GM12878 (cell line): ENCODE measurements at regions not wholly inside any gene's neighbourhood (a gene's known extent, or its start where the extent isn't known, plus 50 kb on each side); places are given as distances from the start of the nearest gene placed in this dataset.

Source experiments
- ATAC-seq: fragments of 200-7000 bp; cut with Tn5 transposase; 3 replicates; pipeline ENCODE4 v1.9.1; 2020; ENCODE audit warnings: mild to moderate bottlenecking, moderate library complexity
- BruUV-seq: library from RNA; stranded (reverse); fragments of 400-500 nt; replicated peaks from 2 replicates; lab custom pipeline; 2021; lab: Mats Ljungman, UMichigan
- CTCF ChIA-PET: fragments of 300-600 bp; sonication (Branson Sonifier 250); formaldehyde crosslinking; extraction: SDS; loops from one replicate; lab custom pipeline; 2021; ENCODE audit warnings: inconsistent platforms; lab: Yijun Ruan, JAX
- POLR2A ChIA-PET: fragments of 350-600 bp; formaldehyde crosslinking; extraction: SDS; loops from one replicate; lab custom pipeline; 2021; ENCODE audit warnings: inconsistent platforms; lab: Charles Lee
- RAD21 ChIA-PET: fragments of 300-600 bp; sonication (Branson Sonifier 250); formaldehyde crosslinking; loops from one replicate; lab custom pipeline; 2023; ENCODE audit warnings: antibody characterized with exemption; ENCODE audit not compliant: unreplicated experiment; lab: Charles Lee
- SMC1A ChIA-PET: fragments of 300-600 bp; sonication (Branson Sonifier 250); formaldehyde crosslinking; loops from one replicate; lab custom pipeline; 2023; ENCODE audit not compliant: unreplicated experiment, uncharacterized antibody; lab: Charles Lee
- DNase-seq: peaks from one replicate; pipeline ENCODE4 v3.0.0-alpha.2; 2011; ENCODE audit warnings: low read depth, low spot score
- FAIRE-seq: peaks from 3 replicates; lab custom pipeline; 2011; peaks lifted over from hg19 to GRCh38; lab: Jason Lieb, UNC
- H2AFZ ChIP-seq: 2 replicates; pipeline ENCODE4 v1.6.0; 2011; ENCODE audit warnings: low read depth, low read length, control low read depth; ENCODE audit not compliant: control insufficient read depth
- H3K27ac ChIP-seq: 2 replicates; pipeline ENCODE4 v1.5.1; 2011; ENCODE audit warnings: control low read depth; ENCODE audit not compliant: control insufficient read depth, insufficient read depth
- H3K27me3 ChIP-seq, 2 experiments: replicated peaks in 1 of 2; 2 replicates each; pipeline versions ENCODE4 v1.6.0 to v1.6.1; 2011; ENCODE audit warnings: low read length in 1 of 2; ENCODE audit not compliant: control insufficient read depth in 2 of 2, insufficient read depth in 2 of 2
- H3K36me3 ChIP-seq, 2 experiments: 2 replicates each; pipeline ENCODE4 v1.5.1; 2011; ENCODE audit warnings: low read length in 1 of 2; ENCODE audit not compliant: control insufficient read depth in 2 of 2, insufficient read depth in 2 of 2
- H3K4me1 ChIP-seq: 2 replicates; pipeline ENCODE4 v1.6.1; 2011; ENCODE audit warnings: mild to moderate bottlenecking, low read length, moderate library complexity, mixed read lengths; ENCODE audit not compliant: control insufficient read depth, insufficient read depth
- H3K4me2 ChIP-seq: 2 replicates; pipeline ENCODE4 v1.6.0; 2011; ENCODE audit warnings: control low read depth; ENCODE audit not compliant: control insufficient read depth, insufficient read depth
- H3K4me3 ChIP-seq: fragments of 200-600 bp; sonication (generic); 2 replicates; pipeline ENCODE4 v1.5.1; 2016
- H3K79me2 ChIP-seq: 2 replicates; pipeline ENCODE4 v1.6.0; 2011; ENCODE audit warnings: low read length; ENCODE audit not compliant: control insufficient read depth, insufficient read depth
- H3K9ac ChIP-seq: 2 replicates; pipeline ENCODE4 v1.8.0; 2011; ENCODE audit warnings: low read length, control low read depth, mixed read lengths; ENCODE audit not compliant: control insufficient read depth, insufficient read depth
- H3K9me3 ChIP-seq: replicated peaks from 3 replicates; pipeline ENCODE4 v1.5.1; 2011; ENCODE audit warnings: mild to moderate bottlenecking, low read length; ENCODE audit not compliant: control insufficient read depth, insufficient read depth
- H4K20me1 ChIP-seq: 2 replicates; pipeline ENCODE4 v1.6.0; 2011; ENCODE audit not compliant: control insufficient read depth, insufficient read depth
- CHD2 ChIP-seq: IDR thresholded peaks from 2 replicates; pipeline ENCODE4 v1.6.1; 2011; ENCODE audit warnings: low read depth, low read length, improper control_type of control experiment, borderline replicate concordance
- E2F8 ChIP-seq: fragments of 450-650 bp; IDR thresholded peaks from 2 replicates; pipeline ENCODE4 v1.6.1; 2018; ENCODE audit warnings: mild to moderate bottlenecking, low read depth, moderate library complexity; ENCODE audit not compliant: partially characterized antibody
- GATAD2B ChIP-seq: fragments of 450-650 bp; conservative IDR thresholded peaks from 2 replicates; pipeline ENCODE4 v1.6.1; 2017; ENCODE audit warnings: low read depth, mild to moderate bottlenecking, moderate library complexity
- HSF1 ChIP-seq: fragments of 150-350 bp; IDR thresholded peaks from 2 replicates; pipeline ENCODE4 v1.6.1; 2014; ENCODE audit warnings: mild to moderate bottlenecking, low read depth, low read length
- IRF5 ChIP-seq: fragments of 450-650 bp; IDR thresholded peaks from 2 replicates; pipeline ENCODE4 v1.6.1; 2017; ENCODE audit warnings: borderline replicate concordance
- MXI1 ChIP-seq: fragments of 150-350 bp; IDR thresholded peaks from 2 replicates; pipeline ENCODE4 v1.6.1; 2011; ENCODE audit warnings: low read depth, mild to moderate bottlenecking, inconsistent platforms, low read length, improper control_type of control experiment
- RFX5 ChIP-seq: IDR thresholded peaks from 2 replicates; pipeline ENCODE4 v1.6.1; 2011; ENCODE audit warnings: low read depth, low read length, improper control_type of control experiment
- SMARCA5 ChIP-seq: fragments of 450-650 bp; IDR thresholded peaks from 2 replicates; pipeline ENCODE4 v1.6.1; 2017; ENCODE audit warnings: mild to moderate bottlenecking
- TARDBP ChIP-seq: IDR thresholded peaks from 2 replicates; pipeline ENCODE4 v1.6.1; 2016; ENCODE audit warnings: borderline replicate concordance
- TBL1XR1 ChIP-seq: IDR thresholded peaks from 2 replicates; pipeline ENCODE4 v1.6.1; 2012; ENCODE audit warnings: low read depth, low read length, improper control_type of control experiment
- ZSCAN29 ChIP-seq: fragments of 450-650 bp; IDR thresholded peaks from 2 replicates; pipeline ENCODE4 v1.6.1; 2017; ENCODE audit warnings: mild to moderate bottlenecking, moderate library complexity
- WGBS: methylation state at CpG from one replicate; pipeline ENCODE4 v1.1.6; 2016; ENCODE audit warnings: low lambda C conversion rate; ENCODE audit not compliant: insufficient replicate concordance, insufficient coverage; ENCODE audit errors: missing lambda C conversion rate; 5-methylcytosine and 5-hydroxymethylcytosine counted together
- in situ Hi-C: fragments of 300-500 bp; cut with MboI; formaldehyde crosslinking; loops from 9 replicates; pipeline ENCODE4 v1.14.3; 2018; ENCODE audit warnings: mixed read lengths
- intact Hi-C: fragments of 100-400 bp; cut with micrococcal nuclease; formaldehyde crosslinking; loops from one replicate; pipeline ENCODE4 v1.14.2; 2022; ENCODE audit not compliant: unreplicated experiment
- TF ChIP-seq, protein P1 (sequence below): IDR thresholded peaks from 2 replicates; pipeline ENCODE4 v1.6.1; 2012; ENCODE audit warnings: improper control_type of control experiment, low read depth, low read length; ENCODE audit not compliant: insufficient replicate concordance
- TF ChIP-seq, protein P2 (sequence below): IDR thresholded peaks from 2 replicates; pipeline ENCODE4 v1.6.1; 2011; ENCODE audit warnings: low read depth, low read length, improper control_type of control experiment, borderline replicate concordance

- no peaks in the 10 kb centered on the region for H3K27me3 ChIP-seq
- 24% methylated on average over 4 of the region's 4 CpGs for WGBS
- no peaks in the 10 kb centered on the region for H3K9me3 ChIP-seq
- ChIA-PET SMC1A (no interaction called here), RAD21 (no interaction called here), POLR2A (interaction anchor here (0.6 kb wide), 1 partner anchor 738 kb away, joined by 4 read pairs; no protein-coding TSS in a partner anchor), CTCF (no interaction called here)
- H3K4me1 ChIP-seq = no peaks in the 10 kb centered on the region
- ATAC-seq (no peak), FAIRE-seq (no peak), DNase-seq (no peak)
- no peaks in the 10 kb centered on the region for H4K20me1 ChIP-seq
- no peak overlapping the region for H3K4me3 ChIP-seq
- no TSS peak for BruUV-seq
- intact Hi-C loops = no loop called here
- H2AFZ ChIP-seq = no peak overlapping the region
- H3K4me2 ChIP-seq = no peak overlapping the region
- no peak overlapping the region for H3K27ac ChIP-seq
- H3K36me3 ChIP-seq = no peaks in the 10 kb centered on the region
- in situ Hi-C loops = no loop called here
- H3K79me2 ChIP-seq = no peaks in the 10 kb centered on the region
- no peak overlapping the region for H3K9ac ChIP-seq
- TF ChIP-seq, protein P1, sequence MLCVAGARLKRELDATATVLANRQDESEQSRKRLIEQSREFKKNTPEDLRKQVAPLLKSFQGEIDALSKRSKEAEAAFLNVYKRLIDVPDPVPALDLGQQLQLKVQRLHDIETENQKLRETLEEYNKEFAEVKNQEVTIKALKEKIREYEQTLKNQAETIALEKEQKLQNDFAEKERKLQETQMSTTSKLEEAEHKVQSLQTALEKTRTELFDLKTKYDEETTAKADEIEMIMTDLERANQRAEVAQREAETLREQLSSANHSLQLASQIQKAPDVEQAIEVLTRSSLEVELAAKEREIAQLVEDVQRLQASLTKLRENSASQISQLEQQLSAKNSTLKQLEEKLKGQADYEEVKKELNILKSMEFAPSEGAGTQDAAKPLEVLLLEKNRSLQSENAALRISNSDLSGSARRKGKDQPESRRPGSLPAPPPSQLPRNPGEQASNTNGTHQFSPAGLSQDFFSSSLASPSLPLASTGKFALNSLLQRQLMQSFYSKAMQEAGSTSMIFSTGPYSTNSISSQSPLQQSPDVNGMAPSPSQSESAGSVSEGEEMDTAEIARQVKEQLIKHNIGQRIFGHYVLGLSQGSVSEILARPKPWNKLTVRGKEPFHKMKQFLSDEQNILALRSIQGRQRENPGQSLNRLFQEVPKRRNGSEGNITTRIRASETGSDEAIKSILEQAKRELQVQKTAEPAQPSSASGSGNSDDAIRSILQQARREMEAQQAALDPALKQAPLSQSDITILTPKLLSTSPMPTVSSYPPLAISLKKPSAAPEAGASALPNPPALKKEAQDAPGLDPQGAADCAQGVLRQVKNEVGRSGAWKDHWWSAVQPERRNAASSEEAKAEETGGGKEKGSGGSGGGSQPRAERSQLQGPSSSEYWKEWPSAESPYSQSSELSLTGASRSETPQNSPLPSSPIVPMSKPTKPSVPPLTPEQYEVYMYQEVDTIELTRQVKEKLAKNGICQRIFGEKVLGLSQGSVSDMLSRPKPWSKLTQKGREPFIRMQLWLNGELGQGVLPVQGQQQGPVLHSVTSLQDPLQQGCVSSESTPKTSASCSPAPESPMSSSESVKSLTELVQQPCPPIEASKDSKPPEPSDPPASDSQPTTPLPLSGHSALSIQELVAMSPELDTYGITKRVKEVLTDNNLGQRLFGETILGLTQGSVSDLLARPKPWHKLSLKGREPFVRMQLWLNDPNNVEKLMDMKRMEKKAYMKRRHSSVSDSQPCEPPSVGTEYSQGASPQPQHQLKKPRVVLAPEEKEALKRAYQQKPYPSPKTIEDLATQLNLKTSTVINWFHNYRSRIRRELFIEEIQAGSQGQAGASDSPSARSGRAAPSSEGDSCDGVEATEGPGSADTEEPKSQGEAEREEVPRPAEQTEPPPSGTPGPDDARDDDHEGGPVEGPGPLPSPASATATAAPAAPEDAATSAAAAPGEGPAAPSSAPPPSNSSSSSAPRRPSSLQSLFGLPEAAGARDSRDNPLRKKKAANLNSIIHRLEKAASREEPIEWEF = no peak
- TF ChIP-seq TBL1XR1 (no peak), HSF1 (no peak), CHD2 (no peak), MXI1 (no peak), RFX5 (no peak), ZSCAN29 (no peak), IRF5 (no peak), TARDBP (no peak), SMARCA5 (no peak), GATAD2B (no peak), E2F8 (no peak)
- TF ChIP-seq, protein P2, sequence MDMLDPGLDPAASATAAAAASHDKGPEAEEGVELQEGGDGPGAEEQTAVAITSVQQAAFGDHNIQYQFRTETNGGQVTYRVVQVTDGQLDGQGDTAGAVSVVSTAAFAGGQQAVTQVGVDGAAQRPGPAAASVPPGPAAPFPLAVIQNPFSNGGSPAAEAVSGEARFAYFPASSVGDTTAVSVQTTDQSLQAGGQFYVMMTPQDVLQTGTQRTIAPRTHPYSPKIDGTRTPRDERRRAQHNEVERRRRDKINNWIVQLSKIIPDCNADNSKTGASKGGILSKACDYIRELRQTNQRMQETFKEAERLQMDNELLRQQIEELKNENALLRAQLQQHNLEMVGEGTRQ = no peak
Measured at GRCh38 chr12:66979251-66979650, 289.9 kb upstream of the CAND1 start.
